ENCODE measurements at regions not wholly inside any gene's neighbourhood (a gene's known extent, or its start where the extent isn't known, plus 50 kb on each side); places are given as distances from the start of the nearest gene placed in this dataset.

- TF ChIP-seq ZBTB7A (tag by site-specific recombination; IDR thresholded peaks at IDR 0.05; ENCODE audit: low read depth) (no peak), CTCF (tag by site-specific recombination; IDR thresholded peaks at IDR 0.05) (no peak), ZNF692 (tag by site-specific recombination; IDR thresholded peaks at IDR 0.05) (no peak), ZBTB1 (tag by site-specific recombination; IDR thresholded peaks at IDR 0.05) (no peak), ZFP3 (tag by site-specific recombination; IDR thresholded peaks at IDR 0.05; ENCODE audit: low read depth) (no peak), ZNF830 (tag by site-specific recombination; IDR thresholded peaks at IDR 0.05; ENCODE audit: low read depth) (no peak), GLIS1 (tag by site-specific recombination; IDR thresholded peaks at IDR 0.05) (no peak)
Observed at GRCh38 chr22:47851586-47851985, 1089.1 kb downstream of the TBC1D22A start.
